Mesendoderm (in vitro differentiated cells): ENCODE measurements at regions not wholly inside any gene's neighbourhood (a gene's known extent, or its start where the extent isn't known, plus 50 kb on each side); places are given as distances from the start of the nearest gene placed in this dataset.

Source experiments
- DNase-seq: peaks from one replicate; pipeline ENCODE4 v3.0.0; 2013
- H2AK5ac ChIP-seq: 2 replicates; pipeline ENCODE4 v1.6.1; 2013; ENCODE audit warnings: low read length, inconsistent platforms
- H2BK120ac ChIP-seq: 2 replicates; pipeline ENCODE4 v1.6.1; 2013; ENCODE audit warnings: low read depth, mild to moderate bottlenecking, low read length, moderate library complexity, mixed read lengths
- H2BK15ac ChIP-seq: replicated peaks from 2 replicates; pipeline ENCODE4 v1.6.1; 2013; ENCODE audit warnings: low read depth, mild to moderate bottlenecking, moderate library complexity
- H2BK5ac ChIP-seq: 2 replicates; pipeline ENCODE4 v1.6.1; 2013; ENCODE audit warnings: low read length, inconsistent platforms
- H3K18ac ChIP-seq: 2 replicates; pipeline ENCODE4 v1.6.1; 2013; ENCODE audit warnings: mild to moderate bottlenecking, low read length, mixed read lengths
- H3K23ac ChIP-seq: one replicate; pipeline ENCODE4 v1.6.1; 2013; ENCODE audit warnings: low read length
- H3K27ac ChIP-seq: 2 replicates; pipeline ENCODE4 v1.5.1; 2013; ENCODE audit warnings: low read depth, mild to moderate bottlenecking, inconsistent platforms, low read length, moderate library complexity
- H3K27me3 ChIP-seq: 2 replicates; pipeline ENCODE4 v1.6.1; 2013; ENCODE audit warnings: low read length, control low read depth, mild to moderate bottlenecking, inconsistent platforms; ENCODE audit not compliant: insufficient read depth, poor library complexity
- H3K36me3 ChIP-seq: 2 replicates; pipeline ENCODE4 v1.6.1; 2013; ENCODE audit warnings: low read length, inconsistent platforms; ENCODE audit not compliant: control insufficient read depth, insufficient read depth
- H3K4ac ChIP-seq: one replicate; pipeline ENCODE4 v1.6.1; 2013; ENCODE audit warnings: low read depth, mild to moderate bottlenecking, low read length, moderate library complexity
- H3K4me1 ChIP-seq: 2 replicates; pipeline ENCODE4 v1.6.1; 2013; ENCODE audit warnings: low read depth, low read length, inconsistent platforms; ENCODE audit not compliant: control insufficient read depth
- H3K4me2 ChIP-seq: 2 replicates; pipeline ENCODE4 v1.6.1; 2013; ENCODE audit warnings: low read length
- H3K4me3 ChIP-seq: 2 replicates; pipeline ENCODE4 v1.5.1; 2013; ENCODE audit warnings: mild to moderate bottlenecking, low read length
- H3K56ac ChIP-seq: one replicate; pipeline ENCODE4 v1.6.1; 2013; ENCODE audit warnings: low read length
- H3K79me1 ChIP-seq: 2 replicates; pipeline ENCODE4 v1.6.1; 2013; ENCODE audit warnings: low read length, inconsistent platforms
- H3K79me2 ChIP-seq: 2 replicates; pipeline ENCODE4 v1.6.1; 2013; ENCODE audit warnings: mild to moderate bottlenecking, low read length; ENCODE audit not compliant: control insufficient read depth, insufficient read depth
- H3K9ac ChIP-seq: 2 replicates; pipeline ENCODE4 v1.6.1; 2013; ENCODE audit warnings: low read length, inconsistent platforms
- H4K5ac ChIP-seq: one replicate; pipeline ENCODE4 v1.6.1; 2013; ENCODE audit warnings: low read length
- H4K8ac ChIP-seq: one replicate; pipeline ENCODE4 v1.6.1; 2013; ENCODE audit warnings: low read depth, mild to moderate bottlenecking, control low read depth, low read length, moderate library complexity
- WGBS: extraction: QIAGEN DNeasy Blood & Tissue Kit; methylation state at CpG from one replicate; pipeline ENCODE4 v1.1.7; 2013; ENCODE audit warnings: low lambda C conversion rate, missing lambda C conversion rate; ENCODE audit not compliant: insufficient coverage; ENCODE audit errors: extremely low coverage; 5-methylcytosine and 5-hydroxymethylcytosine counted together

GRCh38 chr1:60134716-60135115, 61.1 kb upstream of the C1orf87 start:
- no peak for DNase-seq
- Histone ChIP-seq H3K4me3 (no peak overlapping the region), H3K23ac (no peak overlapping the region), H3K36me3 (no peaks in the 10 kb centered on the region), H3K4me1 (no peaks in the 10 kb centered on the region), H3K4ac (no peak overlapping the region), H2BK15ac (no peak overlapping the region), H3K56ac (no peak overlapping the region), H3K79me2 (no peaks in the 10 kb centered on the region), H3K79me1 (no peaks in the 10 kb centered on the region), H2BK5ac (no peak overlapping the region), H3K18ac (no peak overlapping the region), H4K5ac (no peak overlapping the region), H3K27ac (no peak overlapping the region), H2BK120ac (no peak overlapping the region), H4K8ac (no peak overlapping the region), H2AK5ac (no peak overlapping the region), H3K9ac (no peak overlapping the region), H3K27me3 (no peaks in the 10 kb centered on the region), H3K4me2 (no peak overlapping the region)
- no CpG with 5 or more reads among the region's 2 CpGs for WGBS

- Histone ChIP-seq H3K27ac (no peak overlapping the region), H2BK120ac (no peak overlapping the region), H3K27me3 (no peaks in the 10 kb centered on the region), H4K5ac (no peak overlapping the region), H3K9ac (no peak overlapping the region), H3K4me1 (no peaks in the 10 kb centered on the region), H3K4ac (no peak overlapping the region), H2AK5ac (no peak overlapping the region), H4K8ac (no peak overlapping the region), H3K18ac (no peak overlapping the region), H3K4me3 (no peak overlapping the region), H3K56ac (no peak overlapping the region), H3K4me2 (no peak overlapping the region), H2BK5ac (no peak overlapping the region), H3K79me1 (no peaks in the 10 kb centered on the region), H3K36me3 (no peaks in the 10 kb centered on the region), H2BK15ac (no peak overlapping the region), H3K23ac (no peak overlapping the region), H3K79me2 (no peaks in the 10 kb centered on the region)
- DNase-seq: no peak
These were observed 60.3 kb upstream of the C1orf87 start for GRCh38 chr1:60133848-60134247.

- Histone ChIP-seq H3K4me1 (no peaks in the 10 kb centered on the region), H3K27me3 (no peaks in the 10 kb centered on the region), H4K5ac (no peak overlapping the region), H3K4ac (no peak overlapping the region), H3K56ac (no peak overlapping the region), H3K79me2 (no peaks in the 10 kb centered on the region), H3K23ac (no peak overlapping the region), H3K36me3 (no peaks in the 10 kb centered on the region), H3K4me3 (no peak overlapping the region), H3K79me1 (no peaks in the 10 kb centered on the region), H3K18ac (no peak overlapping the region), H4K8ac (no peak overlapping the region), H3K4me2 (no peak overlapping the region), H3K27ac (no peak overlapping the region), H2BK15ac (no peak overlapping the region), H2AK5ac (no peak overlapping the region), H3K9ac (no peak overlapping the region), H2BK120ac (no peak overlapping the region), H2BK5ac (no peak overlapping the region)
- WGBS: no CpG with 5 or more reads among the region's 9 CpGs
- no peak for DNase-seq
These were observed 59.6 kb upstream of the C1orf87 start for GRCh38 chr1:60133000-60133673.

GRCh38 chr1:60132108-60132507, 58.5 kb upstream of the C1orf87 start:
- H2AK5ac ChIP-seq: no peak overlapping the region
- DNase-seq: no peak
- no peak overlapping the region for H3K56ac ChIP-seq
- no peak overlapping the region for H2BK15ac ChIP-seq
- H3K36me3 ChIP-seq: no peaks in the 10 kb centered on the region
- H4K5ac ChIP-seq: no peak overlapping the region
- H3K27ac ChIP-seq: no peak overlapping the region
- H3K18ac ChIP-seq: no peak overlapping the region
- no CpG with 5 or more reads among the region's 5 CpGs for WGBS
- H3K4ac ChIP-seq: no peak overlapping the region
- H2BK120ac ChIP-seq: no peak overlapping the region
- H3K23ac ChIP-seq: no peak overlapping the region
- no peak overlapping the region for H3K4me2 ChIP-seq
- no peak overlapping the region for H4K8ac ChIP-seq
- no peaks in the 10 kb centered on the region for H3K79me2 ChIP-seq
- H2BK5ac ChIP-seq: no peak overlapping the region
- H3K4me3 ChIP-seq: no peak overlapping the region
- H3K79me1 ChIP-seq: no peaks in the 10 kb centered on the region
- H3K4me1 ChIP-seq: no peaks in the 10 kb centered on the region
- no peaks in the 10 kb centered on the region for H3K27me3 ChIP-seq
- no peak overlapping the region for H3K9ac ChIP-seq

GRCh38 chr1:60130703-60131102, 57.1 kb upstream of the C1orf87 start:
- H3K4me1 ChIP-seq: no peaks in the 10 kb centered on the region
- H3K9ac ChIP-seq: no peak overlapping the region
- no peak overlapping the region for H2BK120ac ChIP-seq
- H3K4me2 ChIP-seq: no peak overlapping the region
- H3K27me3 ChIP-seq: no peaks in the 10 kb centered on the region
- H3K79me2 ChIP-seq: no peaks in the 10 kb centered on the region
- no peak overlapping the region for H3K23ac ChIP-seq
- H3K56ac ChIP-seq: no peak overlapping the region
- H2BK15ac ChIP-seq: no peak overlapping the region
- no peak overlapping the region for H4K5ac ChIP-seq
- H3K4ac ChIP-seq: no peak overlapping the region
- no peak overlapping the region for H3K4me3 ChIP-seq
- H3K79me1 ChIP-seq: no peaks in the 10 kb centered on the region
- WGBS: no CpG with 5 or more reads among the region's 3 CpGs
- no peak for DNase-seq
- no peak overlapping the region for H3K27ac ChIP-seq
- no peak overlapping the region for H4K8ac ChIP-seq
- H3K36me3 ChIP-seq: no peaks in the 10 kb centered on the region
- H2AK5ac ChIP-seq: no peak overlapping the region
- H3K18ac ChIP-seq: no peak overlapping the region
- no peak overlapping the region for H2BK5ac ChIP-seq

- Histone ChIP-seq H2BK5ac (no peak overlapping the region), H3K27me3 (no peaks in the 10 kb centered on the region), H4K8ac (no peak overlapping the region), H2BK15ac (no peak overlapping the region), H3K9ac (no peak overlapping the region), H3K56ac (no peak overlapping the region), H3K4ac (no peak overlapping the region), H3K79me1 (no peaks in the 10 kb centered on the region), H3K27ac (no peak overlapping the region), H3K4me3 (no peak overlapping the region), H3K79me2 (no peaks in the 10 kb centered on the region), H2BK120ac (no peak overlapping the region), H3K18ac (no peak overlapping the region), H3K23ac (no peak overlapping the region), H4K5ac (no peak overlapping the region), H2AK5ac (no peak overlapping the region), H3K36me3 (no peaks in the 10 kb centered on the region), H3K4me2 (no peak overlapping the region), H3K4me1 (no peaks in the 10 kb centered on the region)
- WGBS: no CpG with 5 or more reads among the region's 4 CpGs
- peak; percentile 44 for DNase-seq
These were observed 56.3 kb upstream of the C1orf87 start for GRCh38 chr1:60129911-60130310.
